ENCODE measurements at regions not wholly inside any gene's neighbourhood (a gene's known extent, or its start where the extent isn't known, plus 50 kb on each side); places are given as distances from the start of the nearest gene placed in this dataset.

- Mint-ChIP-seq H3K27ac (ENCODE audit: unreplicated experiment) (no peak overlapping the region), H3K27me3 (ENCODE audit: unreplicated experiment) (no peaks in the 10 kb centered on the region), H3K36me3 (ENCODE audit: low read depth, unreplicated experiment) (no peaks in the 10 kb centered on the region), H3K9me3 (ENCODE audit: unreplicated experiment) (no peaks in the 10 kb centered on the region), H3K4me3 (ENCODE audit: unreplicated experiment) (no peak overlapping the region), H3K4me1 (ENCODE audit: unreplicated experiment) (no peaks in the 10 kb centered on the region)
- no peak for DNase-seq (ENCODE audit: low spot score)
- TF ChIP-seq CTCF (IDR thresholded peaks at IDR 0.05; ENCODE audit: unreplicated experiment): no peak
These were observed 719.5 kb downstream of the XPNPEP1 start for GRCh38 chr10:109203646-109204353.

GRCh38 chr10:109202111-109202510 lies 721.2 kb downstream of the XPNPEP1 start:
- no peak overlapping the region for H3K27ac Mint-ChIP-seq (ENCODE audit: unreplicated experiment)
- no peak for DNase-seq (ENCODE audit: low spot score)
- H3K36me3 Mint-ChIP-seq (ENCODE audit: low read depth, unreplicated experiment): no peaks in the 10 kb centered on the region
- no peaks in the 10 kb centered on the region for H3K27me3 Mint-ChIP-seq (ENCODE audit: unreplicated experiment)
- H3K4me3 Mint-ChIP-seq (ENCODE audit: unreplicated experiment): no peak overlapping the region
- H3K9me3 Mint-ChIP-seq (ENCODE audit: unreplicated experiment): peaks cover 4% of the 10 kb centered on the region
- no peak for TF ChIP-seq CTCF (IDR thresholded peaks at IDR 0.05; ENCODE audit: unreplicated experiment)
- no peaks in the 10 kb centered on the region for H3K4me1 Mint-ChIP-seq (ENCODE audit: unreplicated experiment)

GRCh38 chr10:109200646-109201045 lies 722.7 kb downstream of the XPNPEP1 start:
- Mint-ChIP-seq H3K4me3 (ENCODE audit: unreplicated experiment) (no peak overlapping the region), H3K4me1 (ENCODE audit: unreplicated experiment) (no peaks in the 10 kb centered on the region), H3K9me3 (ENCODE audit: unreplicated experiment) (peaks cover 4% of the 10 kb centered on the region), H3K27ac (ENCODE audit: unreplicated experiment) (no peak overlapping the region), H3K27me3 (ENCODE audit: unreplicated experiment) (no peaks in the 10 kb centered on the region), H3K36me3 (ENCODE audit: low read depth, unreplicated experiment) (no peaks in the 10 kb centered on the region)
- no peak for TF ChIP-seq CTCF (IDR thresholded peaks at IDR 0.05; ENCODE audit: unreplicated experiment)
- no peak for DNase-seq (ENCODE audit: low spot score)

GRCh38 chr10:109191823-109192222 lies 731.5 kb downstream of the XPNPEP1 start:
- H3K9me3 Mint-ChIP-seq (ENCODE audit: unreplicated experiment): peaks cover 6% of the 10 kb centered on the region
- H3K27me3 Mint-ChIP-seq (ENCODE audit: unreplicated experiment): peaks cover 1% of the 10 kb centered on the region
- TF ChIP-seq CTCF (IDR thresholded peaks at IDR 0.05; ENCODE audit: unreplicated experiment): no peak
- H3K4me3 Mint-ChIP-seq (ENCODE audit: unreplicated experiment): no peak overlapping the region
- H3K36me3 Mint-ChIP-seq (ENCODE audit: low read depth, unreplicated experiment): no peaks in the 10 kb centered on the region
- DNase-seq (ENCODE audit: low spot score): no peak
- no peak overlapping the region for H3K27ac Mint-ChIP-seq (ENCODE audit: unreplicated experiment)
- H3K4me1 Mint-ChIP-seq (ENCODE audit: unreplicated experiment): no peaks in the 10 kb centered on the region

- H3K27me3 Mint-ChIP-seq (ENCODE audit: unreplicated experiment): peaks cover 1% of the 10 kb centered on the region
- no peak overlapping the region for H3K4me3 Mint-ChIP-seq (ENCODE audit: unreplicated experiment)
- H3K36me3 Mint-ChIP-seq (ENCODE audit: low read depth, unreplicated experiment): no peaks in the 10 kb centered on the region
- H3K9me3 Mint-ChIP-seq (ENCODE audit: unreplicated experiment): peaks cover 6% of the 10 kb centered on the region
- no peaks in the 10 kb centered on the region for H3K4me1 Mint-ChIP-seq (ENCODE audit: unreplicated experiment)
- no peak for TF ChIP-seq CTCF (IDR thresholded peaks at IDR 0.05; ENCODE audit: unreplicated experiment)
- no peak overlapping the region for H3K27ac Mint-ChIP-seq (ENCODE audit: unreplicated experiment)
- no peak for DNase-seq (ENCODE audit: low spot score)
These were observed 732.0 kb downstream of the XPNPEP1 start for GRCh38 chr10:109191341-109191740.

Data from endothelial cell (in vitro differentiated cells).